Activated CD4-positive, alpha-beta T cell treated with anti-CD3 and anti-CD28 coated beads for 36 hours (primary cell): ENCODE measurements at regions not wholly inside any gene's neighbourhood (a gene's known extent, or its start where the extent isn't known, plus 50 kb on each side); places are given as distances from the start of the nearest gene placed in this dataset.
A peak's percentile ranks its signal among the peaks of the same experiment; 100 is the strongest.

ENCODE experiments used
- ATAC-seq: fragments of 200-7000 bp; cut with Tn5 transposase; one replicate; pipeline ENCODE4 v1.10.0; 2021; ENCODE audit warnings: mild to moderate bottlenecking, moderate library complexity
- CTCF ChIA-PET: fragments of 350-600 bp; sonication (Branson Sonifier 250); formaldehyde crosslinking; loops from one replicate; lab custom pipeline; 2021; ENCODE audit warnings: antibody characterized with exemption; lab: Charles Lee
- POLR2A ChIA-PET: fragments of 350-600 bp; sonication (Branson Sonifier 250); formaldehyde crosslinking; loops from one replicate; lab custom pipeline; 2021; ENCODE audit warnings: antibody characterized with exemption, inconsistent platforms; lab: Charles Lee
- DNase-seq: peaks from one replicate; pipeline ENCODE4 v3.0.0-alpha.2; 2020
- H3K27ac Mint-ChIP-seq: one replicate; pipeline ENCODE4 v1.8.0; 2021; ENCODE audit warnings: mixed read lengths
- H3K27me3 Mint-ChIP-seq: one replicate; pipeline ENCODE4 v1.8.0; 2021; ENCODE audit warnings: mixed read lengths
- H3K36me3 Mint-ChIP-seq: one replicate; pipeline ENCODE4 v1.8.0; 2021; ENCODE audit warnings: low read depth, mixed read lengths
- H3K4me1 Mint-ChIP-seq: one replicate; pipeline ENCODE4 v1.8.0; 2021; ENCODE audit warnings: mixed read lengths
- H3K4me3 Mint-ChIP-seq: one replicate; pipeline ENCODE4 v1.8.0; 2021; ENCODE audit warnings: mild to moderate bottlenecking, moderate library complexity, mixed read lengths
- H3K9me3 Mint-ChIP-seq: one replicate; pipeline ENCODE4 v1.8.0; 2021; ENCODE audit warnings: low read depth, mixed read lengths
- intact Hi-C, 2 experiments: fragments of 100-400 bp; cut with DNase I in 1 of 2; cut with micrococcal nuclease in 1 of 2; formaldehyde crosslinking; loops; one replicate each; pipeline versions ENCODE4 v1.14.2 to v1.15.1; 2022 to 2024; cut with DNase I, micrococcal nuclease

- DNase-seq (no peak), ATAC-seq (no peak)
- Mint-ChIP-seq H3K36me3 (peaks cover 4% of the 10 kb centered on the region), H3K4me3 (peak overlapping the region; percentile 35), H3K27me3 (no peaks in the 10 kb centered on the region), H3K4me1 (peaks cover 79% of the 10 kb centered on the region), H3K27ac (peak overlapping the region; percentile 52), H3K9me3 (peaks cover 7% of the 10 kb centered on the region)
- POLR2A ChIA-PET, result no interaction called here
- CTCF ChIA-PET, result interaction anchor here (0.7 to 1.2 kb wide), 5 partner anchors 13 to 425 kb away, joined by 3 to 6 read pairs (median 3); no protein-coding TSS in a partner anchor
- intact Hi-C loops, result no loop called here
Measured at GRCh38 chr2:37583402-37583801, 88.0 kb downstream of the CDC42EP3 start.

GRCh38 chr2:37583867-37584266 is 87.6 kb downstream of the CDC42EP3 start:
- Mint-ChIP-seq H3K27ac (peak overlapping the region; percentile 52), H3K27me3 (no peaks in the 10 kb centered on the region), H3K36me3 (peaks cover 4% of the 10 kb centered on the region), H3K4me3 (no peak overlapping the region), H3K4me1 (peaks cover 84% of the 10 kb centered on the region), H3K9me3 (peaks cover 7% of the 10 kb centered on the region)
- ChIA-PET CTCF (interaction anchor here (0.7 to 1.0 kb wide), 2 partner anchors 85 to 426 kb away, joined by 3 read pairs; no protein-coding TSS in a partner anchor), POLR2A (no interaction called here)
- intact Hi-C loops, result no loop called here
- DNase-seq, result no peak
- ATAC-seq, result no peak

- intact Hi-C loops, result loop anchor here in 1 of 2 experiments (5.0 kb wide), 1 partner anchor 263 kb away; the partner anchor contains the start of gene PRKD3
- CTCF ChIA-PET, result interaction anchor here (0.9 to 1.5 kb wide), 3 partner anchors 39 to 86 kb away, joined by 3 to 4 read pairs (median 4); partner anchors contain the start of gene CDC42EP3
- Mint-ChIP-seq H3K27me3 (no peaks in the 10 kb centered on the region), H3K9me3 (peaks cover under 1% of the 10 kb centered on the region), H3K4me3 (peak overlapping the region; percentile 51), H3K4me1 (peaks cover 89% of the 10 kb centered on the region), H3K36me3 (no peaks in the 10 kb centered on the region), H3K27ac (peak overlapping the region; percentile 92)
- DNase-seq (peak; percentile 38), ATAC-seq (peak; percentile 0)
- POLR2A ChIA-PET, result interaction anchor here (1.2 kb wide), 1 partner anchor 39 kb away, joined by 5 read pairs; no protein-coding TSS in a partner anchor
Measured at GRCh38 chr2:37585295-37585908, 86.0 kb downstream of the CDC42EP3 start.

- Mint-ChIP-seq H3K9me3 (no peaks in the 10 kb centered on the region), H3K27me3 (no peaks in the 10 kb centered on the region), H3K4me1 (peaks cover 90% of the 10 kb centered on the region), H3K36me3 (no peaks in the 10 kb centered on the region), H3K4me3 (peak overlapping the region; percentile 22), H3K27ac (peak overlapping the region; percentile 52)
- ChIA-PET CTCF (interaction anchor here (0.6 to 1.6 kb wide), 6 partner anchors 18 to 291 kb away, joined by 3 to 6 read pairs (median 4); partner anchors contain the start of gene CDC42EP3), POLR2A (interaction anchor here (0.7 to 1.2 kb wide), 2 partner anchors 38 to 86 kb away, joined by 3 to 5 read pairs; no protein-coding TSS in a partner anchor)
- peak; percentile 85 for ATAC-seq
- peak; percentile 83 for DNase-seq
- intact Hi-C loops, result loop anchor here (1.0 to 5.0 kb wide), 9 partner anchors 15 to 285 kb away; partner anchors contain the start of genes CDC42EP3 (in 2 of the 2) and PRKD3 (in 1 of the 2)
Measured at GRCh38 chr2:37585982-37586621, 85.3 kb downstream of the CDC42EP3 start.

GRCh38 chr2:37586663-37587317 is 84.7 kb downstream of the CDC42EP3 start:
- ChIA-PET CTCF (interaction anchor here (0.6 to 1.6 kb wide), 7 partner anchors 19 to 290 kb away, joined by 3 to 6 read pairs (median 4); partner anchors contain the start of gene CDC42EP3), POLR2A (interaction anchor here (0.7 to 1.2 kb wide), 2 partner anchors 37 to 85 kb away, joined by 3 to 5 read pairs; no protein-coding TSS in a partner anchor)
- DNase-seq (no peak), ATAC-seq (no peak)
- H3K27ac Mint-ChIP-seq, result peak overlapping the region; percentile 52
- intact Hi-C loops, result loop anchor here (1.0 to 5.0 kb wide), 9 partner anchors 14 to 285 kb away; partner anchors contain the start of genes CDC42EP3 (in 2 of the 2) and PRKD3 (in 1 of the 2)
- no peaks in the 10 kb centered on the region for H3K9me3 Mint-ChIP-seq
- H3K4me3 Mint-ChIP-seq, result peak overlapping the region; percentile 22
- H3K4me1 Mint-ChIP-seq, result peaks cover 89% of the 10 kb centered on the region
- no peaks in the 10 kb centered on the region for H3K36me3 Mint-ChIP-seq
- H3K27me3 Mint-ChIP-seq, result no peaks in the 10 kb centered on the region

GRCh38 chr2:37587817-37588216 is 83.6 kb downstream of the CDC42EP3 start:
- no peaks in the 10 kb centered on the region for H3K9me3 Mint-ChIP-seq

GRCh38 chr2:37588316-37588777 is 83.1 kb downstream of the CDC42EP3 start:
- H3K27ac Mint-ChIP-seq, result peak overlapping the region; percentile 24
- no peak for DNase-seq
- ChIA-PET CTCF (interaction anchor here (0.6 to 1.2 kb wide), 4 partner anchors 33 to 174 kb away, joined by 3 to 7 read pairs (median 4); no protein-coding TSS in a partner anchor), POLR2A (no interaction called here)
- ATAC-seq, result no peak
- H3K4me1 Mint-ChIP-seq, result peaks cover 79% of the 10 kb centered on the region
- H3K4me3 Mint-ChIP-seq, result no peak overlapping the region
- no peaks in the 10 kb centered on the region for H3K36me3 Mint-ChIP-seq
- intact Hi-C loops, result loop anchor here (2.0 to 5.0 kb wide), 2 partner anchors 88 to 266 kb away; partner anchors contain the start of gene PRKD3 (in 1 of the 2)
- no peaks in the 10 kb centered on the region for H3K9me3 Mint-ChIP-seq
- no peaks in the 10 kb centered on the region for H3K27me3 Mint-ChIP-seq

More at GRCh38 chr2:37587817-37588216, 83.6 kb downstream of the CDC42EP3 start:
- ChIA-PET CTCF (interaction anchor here (0.7 to 1.6 kb wide), 5 partner anchors 34 to 173 kb away, joined by 4 to 7 read pairs (median 4); no protein-coding TSS in a partner anchor), POLR2A (interaction anchor here (0.7 kb wide), 1 partner anchor 198 kb away, joined by 6 read pairs; no protein-coding TSS in a partner anchor)
- no peak for DNase-seq
- Mint-ChIP-seq H3K27ac (no peak overlapping the region), H3K36me3 (no peaks in the 10 kb centered on the region), H3K4me1 (peaks cover 85% of the 10 kb centered on the region), H3K4me3 (no peak overlapping the region), H3K27me3 (no peaks in the 10 kb centered on the region)
- intact Hi-C loops, result loop anchor here (2.0 to 5.0 kb wide), 4 partner anchors 13 to 266 kb away; partner anchors contain the start of genes CDC42EP3 (in 2 of the 2) and PRKD3 (in 1 of the 2)
- ATAC-seq, result no peak

GRCh38 chr2:37589298-37589697 is 82.1 kb downstream of the CDC42EP3 start:
- peaks cover 71% of the 10 kb centered on the region for H3K4me1 Mint-ChIP-seq
- peak overlapping the region; percentile 16 for H3K27ac Mint-ChIP-seq
- H3K4me3 Mint-ChIP-seq, result no peak overlapping the region
- no peaks in the 10 kb centered on the region for H3K27me3 Mint-ChIP-seq
- POLR2A ChIA-PET, result no interaction called here
- no peak for DNase-seq
- H3K9me3 Mint-ChIP-seq, result no peaks in the 10 kb centered on the region
- CTCF ChIA-PET, result interaction anchor here (0.9 to 1.4 kb wide), 3 partner anchors 11 to 60 kb away, joined by 3 to 5 read pairs (median 4); no protein-coding TSS in a partner anchor
- H3K36me3 Mint-ChIP-seq, result no peaks in the 10 kb centered on the region
- intact Hi-C loops, result loop anchor here (2.0 to 5.0 kb wide), 2 partner anchors 88 to 267 kb away; partner anchors contain the start of gene PRKD3 (in 1 of the 2)
- peak; percentile 18 for ATAC-seq

- DNase-seq, result no peak
- ChIA-PET POLR2A (interaction anchor here (0.5 kb wide), 1 partner anchor 29 kb away, joined by 4 read pairs; no protein-coding TSS in a partner anchor), CTCF (interaction anchor here (0.5 to 1.4 kb wide), 6 partner anchors 10 to 60 kb away, joined by 3 to 5 read pairs (median 4); no protein-coding TSS in a partner anchor)
- H3K4me1 Mint-ChIP-seq, result peaks cover 63% of the 10 kb centered on the region
- H3K27ac Mint-ChIP-seq, result no peak overlapping the region
- no peak for ATAC-seq
- no peak overlapping the region for H3K4me3 Mint-ChIP-seq
- H3K27me3 Mint-ChIP-seq, result no peaks in the 10 kb centered on the region
- no peaks in the 10 kb centered on the region for H3K9me3 Mint-ChIP-seq
- no peaks in the 10 kb centered on the region for H3K36me3 Mint-ChIP-seq
- intact Hi-C loops, result no loop called here
Measured at GRCh38 chr2:37590119-37590571, 81.3 kb downstream of the CDC42EP3 start.
